Right atrium auricular region (tissue), 2 donors: ENCODE measurements at regions not wholly inside any gene's neighbourhood (a gene's known extent, or its start where the extent isn't known, plus 50 kb on each side); places are given as distances from the start of the nearest gene placed in this dataset.

ENCODE experiments used
- DNase-seq: peaks from one replicate; pipeline ENCODE4 v3.0.0-alpha.2; 2019; ENCODE audit warnings: low spot score
- H3K27ac ChIP-seq, 2 donors: fragments of 200-600 bp; sonication (generic); 1 replicate in 1 of 2; 2 replicates in 1 of 2; pipeline ENCODE4 v1.5.1; 2016 to 2019
- H3K27me3 ChIP-seq, 2 donors: fragments of 200-600 bp; sonication (generic); one replicate each; pipeline versions ENCODE4 v1.5.1 to v1.6.0; 2017 to 2019
- H3K36me3 ChIP-seq: fragments of 200-600 bp; sonication (generic); one replicate; pipeline ENCODE4 v1.5.1; 2016
- H3K4me1 ChIP-seq, 2 donors: fragments of 200-600 bp; sonication (generic); one replicate each; pipeline versions ENCODE4 v1.5.1 to v1.6.0; 2017 to 2019
- H3K4me3 ChIP-seq, 2 donors: fragments of 200-600 bp; sonication (generic); 1 replicate in 1 of 2; 2 replicates in 1 of 2; pipeline ENCODE4 v1.5.1; 2017 to 2019; ENCODE audit warnings: mild to moderate bottlenecking in 1 of 2, moderate library complexity in 1 of 2
- H3K9me3 ChIP-seq, 2 donors: fragments of 200-600 bp; sonication (generic); one replicate each; pipeline ENCODE4 v1.5.1; 2019
- TF ChIP-seq, protein P1 (sequence below), 2 donors: fragments of 200-600 bp; sonication (generic); IDR thresholded peaks; one replicate each; pipeline ENCODE4 v1.5.1; 2019; ENCODE audit warnings: antibody characterized with exemption in 2 of 2

GRCh38 chr1:70542856-70543255, 131.8 kb downstream of the CTH start:
- H3K27me3 ChIP-seq, result no peaks in the 10 kb centered on the region
- H3K4me1 ChIP-seq, result no peaks in the 10 kb centered on the region
- H3K4me3 ChIP-seq, result no peak overlapping the region
- no peaks in the 10 kb centered on the region for H3K9me3 ChIP-seq
- H3K27ac ChIP-seq, result no peak overlapping the region
- no peaks in the 10 kb centered on the region for H3K36me3 ChIP-seq
- no peak for DNase-seq
- TF ChIP-seq, protein P1, sequence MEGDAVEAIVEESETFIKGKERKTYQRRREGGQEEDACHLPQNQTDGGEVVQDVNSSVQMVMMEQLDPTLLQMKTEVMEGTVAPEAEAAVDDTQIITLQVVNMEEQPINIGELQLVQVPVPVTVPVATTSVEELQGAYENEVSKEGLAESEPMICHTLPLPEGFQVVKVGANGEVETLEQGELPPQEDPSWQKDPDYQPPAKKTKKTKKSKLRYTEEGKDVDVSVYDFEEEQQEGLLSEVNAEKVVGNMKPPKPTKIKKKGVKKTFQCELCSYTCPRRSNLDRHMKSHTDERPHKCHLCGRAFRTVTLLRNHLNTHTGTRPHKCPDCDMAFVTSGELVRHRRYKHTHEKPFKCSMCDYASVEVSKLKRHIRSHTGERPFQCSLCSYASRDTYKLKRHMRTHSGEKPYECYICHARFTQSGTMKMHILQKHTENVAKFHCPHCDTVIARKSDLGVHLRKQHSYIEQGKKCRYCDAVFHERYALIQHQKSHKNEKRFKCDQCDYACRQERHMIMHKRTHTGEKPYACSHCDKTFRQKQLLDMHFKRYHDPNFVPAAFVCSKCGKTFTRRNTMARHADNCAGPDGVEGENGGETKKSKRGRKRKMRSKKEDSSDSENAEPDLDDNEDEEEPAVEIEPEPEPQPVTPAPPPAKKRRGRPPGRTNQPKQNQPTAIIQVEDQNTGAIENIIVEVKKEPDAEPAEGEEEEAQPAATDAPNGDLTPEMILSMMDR (IDR thresholded peaks at IDR 0.05), result no peak

DNA sequence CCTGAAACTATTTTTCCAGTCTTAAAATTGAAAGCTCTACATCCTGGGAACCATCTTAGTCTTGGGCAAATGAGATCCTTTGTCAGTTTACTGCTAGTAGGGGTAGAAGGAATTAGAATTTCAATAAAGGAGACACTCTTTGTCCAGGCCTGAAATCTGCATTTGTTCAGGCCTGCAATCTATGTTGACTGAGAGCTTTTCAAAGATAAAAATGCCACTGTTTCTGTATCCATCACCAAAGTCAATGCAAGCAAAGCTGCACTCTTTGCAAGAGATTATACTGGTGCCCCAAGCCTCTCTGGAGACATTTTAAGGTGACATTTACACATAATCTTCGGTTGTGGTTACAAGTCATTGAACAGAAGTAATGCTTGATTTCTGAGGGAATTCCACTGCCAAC, 135.7 kb downstream of the CTH start:
- no peak for DNase-seq
- Histone ChIP-seq H3K4me1 (no peaks in the 10 kb centered on the region), H3K36me3 (no peaks in the 10 kb centered on the region), H3K27ac (no peak overlapping the region), H3K4me3 (no peak overlapping the region), H3K9me3 (no peaks in the 10 kb centered on the region), H3K27me3 (no peaks in the 10 kb centered on the region)
- TF ChIP-seq, protein P1 (IDR thresholded peaks at IDR 0.05), result no peak

- H3K4me3 ChIP-seq, result no peak overlapping the region
- TF ChIP-seq, protein P1 (IDR thresholded peaks at IDR 0.05), result no peak
- no peaks in the 10 kb centered on the region for H3K27me3 ChIP-seq
- no peak overlapping the region for H3K27ac ChIP-seq
- H3K9me3 ChIP-seq, result no peaks in the 10 kb centered on the region
- DNase-seq, result no peak
- no peaks in the 10 kb centered on the region for H3K4me1 ChIP-seq
- H3K36me3 ChIP-seq, result no peaks in the 10 kb centered on the region
Observed at GRCh38 chr1:70552662-70553566, 141.8 kb downstream of the CTH start.

DNA sequence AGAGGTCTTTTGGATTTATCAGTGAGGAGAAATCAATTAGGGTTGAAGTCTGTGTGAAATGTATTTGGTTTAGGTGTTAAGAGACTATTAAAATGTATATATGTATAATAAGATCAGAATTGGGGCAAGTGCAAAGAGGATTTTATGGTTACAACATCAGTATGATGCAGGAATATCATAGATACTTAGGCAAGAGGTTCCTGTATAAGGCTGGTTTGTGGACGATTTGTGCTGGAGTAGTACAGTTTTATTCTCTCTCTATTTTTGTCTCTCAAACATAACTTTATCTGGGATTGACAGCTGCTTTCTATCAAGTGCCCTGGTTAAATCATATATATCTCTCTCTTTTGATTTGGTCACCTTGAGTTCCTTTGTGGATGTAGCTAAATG, 142.5 kb downstream of the CTH start:
- no peak for DNase-seq
- Histone ChIP-seq H3K4me3 (no peak overlapping the region), H3K4me1 (no peaks in the 10 kb centered on the region), H3K27ac (no peak overlapping the region), H3K36me3 (no peaks in the 10 kb centered on the region), H3K27me3 (no peaks in the 10 kb centered on the region), H3K9me3 (no peaks in the 10 kb centered on the region)
- TF ChIP-seq, protein P1 (IDR thresholded peaks at IDR 0.05), result no peak

DNA sequence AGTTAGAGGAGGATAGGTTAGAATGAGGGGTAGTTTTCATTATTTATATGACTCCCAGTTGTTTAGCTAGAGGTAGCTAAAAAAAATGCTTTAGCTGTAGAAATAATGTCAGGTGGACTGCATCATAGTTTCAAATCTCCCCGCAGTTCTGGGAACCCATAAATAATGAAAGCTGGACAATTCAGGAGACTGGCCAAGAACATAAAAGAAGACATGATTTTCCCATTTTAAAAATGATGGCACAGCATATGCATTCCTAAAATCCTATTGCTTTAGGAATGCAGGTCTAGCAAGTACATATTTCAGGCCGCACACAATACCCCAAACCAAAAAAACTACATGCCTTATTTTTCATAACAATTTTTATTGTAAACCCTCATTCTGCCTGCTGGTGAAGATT, 143.3 kb downstream of the CTH start:
- no peaks in the 10 kb centered on the region for H3K4me1 ChIP-seq
- DNase-seq, result no peak
- no peaks in the 10 kb centered on the region for H3K27me3 ChIP-seq
- H3K36me3 ChIP-seq, result no peaks in the 10 kb centered on the region
- TF ChIP-seq, protein P1 (IDR thresholded peaks at IDR 0.05), result no peak
- no peak overlapping the region for H3K4me3 ChIP-seq
- no peaks in the 10 kb centered on the region for H3K9me3 ChIP-seq
- no peak overlapping the region for H3K27ac ChIP-seq

DNA sequence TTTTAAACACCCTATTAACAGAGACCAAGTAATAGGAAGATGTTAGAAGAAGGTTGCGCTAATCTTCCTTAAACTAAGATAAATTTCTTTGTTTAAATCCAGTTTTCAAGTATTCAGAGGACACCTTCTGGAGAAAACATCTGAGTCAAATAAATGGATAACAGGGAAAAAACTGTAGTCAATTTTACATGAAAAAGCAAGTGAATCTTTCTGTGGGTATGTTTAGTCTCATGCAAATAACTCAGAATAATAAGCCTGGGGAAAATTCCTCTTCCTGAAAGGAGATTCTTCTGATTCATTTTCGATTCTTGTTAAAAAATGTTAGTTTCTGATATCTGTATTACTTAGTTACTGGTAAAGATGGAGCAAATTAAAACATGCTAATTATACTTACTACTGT, 145.5 kb downstream of the CTH start:
- Histone ChIP-seq H3K4me3 (no peak overlapping the region), H3K36me3 (no peaks in the 10 kb centered on the region), H3K27me3 (no peaks in the 10 kb centered on the region), H3K27ac (no peak overlapping the region), H3K9me3 (no peaks in the 10 kb centered on the region), H3K4me1 (no peaks in the 10 kb centered on the region)
- TF ChIP-seq, protein P1 (IDR thresholded peaks at IDR 0.05), result no peak
- DNase-seq, result no peak
